ENCODE measurements at regions not wholly inside any gene's neighbourhood (a gene's known extent, or its start where the extent isn't known, plus 50 kb on each side); places are given as distances from the start of the nearest gene placed in this dataset.

DNA sequence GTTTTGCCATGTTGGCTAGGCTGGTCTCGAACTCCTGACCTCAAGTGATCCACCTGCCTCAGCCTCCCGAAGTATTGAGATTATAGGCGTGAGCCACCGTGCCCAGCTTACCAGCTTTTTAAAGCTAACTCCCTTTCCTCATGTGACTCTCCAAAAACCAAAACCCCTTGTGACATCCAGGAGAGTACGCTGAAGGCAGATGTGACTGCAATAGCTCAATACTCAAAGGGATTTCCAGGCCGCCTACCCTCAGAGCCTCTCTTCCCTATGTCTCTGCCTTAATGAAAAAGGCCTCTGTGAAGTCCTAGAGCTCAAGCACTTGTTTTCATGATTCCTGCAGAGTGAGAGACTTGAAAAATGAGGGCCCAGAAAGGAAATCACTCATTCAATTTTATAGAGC, 82.6 kb downstream of the TEX35 start:
- H2AFZ ChIP-seq: no peak overlapping the region; the same call in 1 of the 2 replicates
- Mint-ChIP-seq H3K27ac (no peak overlapping the region), H3K27me3 (ENCODE audit: insufficient read depth, low read depth, poor library complexity) (peaks cover 4% of the 10 kb centered on the region), H3K9me3 (peaks cover 15% of the 10 kb centered on the region), H3K4me1 (peaks cover 6% of the 10 kb centered on the region; the same call in 2 of the 3 replicates), H3K36me3 (ENCODE audit: low read depth) (peaks cover 12% of the 10 kb centered on the region; the same call in 1 of the 3 replicates), H3K4me3 (no peak overlapping the region)
- no peaks in the 10 kb centered on the region for H3F3A ChIP-seq (replicated peaks; ENCODE audit: low read depth)
- H3K36me3 ChIP-seq (ENCODE audit: insufficient read depth): no peaks in the 10 kb centered on the region
- DNase-seq (ENCODE audit: low spot score) (no peak), ATAC-seq (no peak)
- TF ChIP-seq ZNF114 (CRISPR knock-in tag; IDR thresholded peaks at IDR 0.05) (no peak), CTCF (conservative IDR thresholded peaks at IDR 0.05; ENCODE audit: low read depth in 2 of 2) (no peak), CREB1 (CRISPR knock-in tag; IDR thresholded peaks at IDR 0.05; ENCODE audit: low read depth) (no peak), EZH2phosphoT487 (IDR thresholded peaks at IDR 0.05; ENCODE audit: unreplicated experiment) (no peak), EZH2 (IDR thresholded peaks at IDR 0.05; ENCODE audit: low read depth, unreplicated experiment) (no peak), ZNF331 (CRISPR knock-in tag; IDR thresholded peaks at IDR 0.05; ENCODE audit: low read depth) (no peak), POLR2AphosphoS5 (IDR thresholded peaks at IDR 0.05; ENCODE audit: low read depth) (no peak), ETS1 (IDR thresholded peaks at IDR 0.05) (no peak), JUNB (IDR thresholded peaks at IDR 0.05; ENCODE audit: unreplicated experiment) (no peak), REST (IDR thresholded peaks at IDR 0.05; ENCODE audit: unreplicated experiment) (no peak), STAT1 (IDR thresholded peaks at IDR 0.05; ENCODE audit: unreplicated experiment) (no peak), NANOG (IDR thresholded peaks at IDR 0.05; ENCODE audit: borderline replicate concordance) (no peak)
- TF ChIP-seq, protein P1, sequence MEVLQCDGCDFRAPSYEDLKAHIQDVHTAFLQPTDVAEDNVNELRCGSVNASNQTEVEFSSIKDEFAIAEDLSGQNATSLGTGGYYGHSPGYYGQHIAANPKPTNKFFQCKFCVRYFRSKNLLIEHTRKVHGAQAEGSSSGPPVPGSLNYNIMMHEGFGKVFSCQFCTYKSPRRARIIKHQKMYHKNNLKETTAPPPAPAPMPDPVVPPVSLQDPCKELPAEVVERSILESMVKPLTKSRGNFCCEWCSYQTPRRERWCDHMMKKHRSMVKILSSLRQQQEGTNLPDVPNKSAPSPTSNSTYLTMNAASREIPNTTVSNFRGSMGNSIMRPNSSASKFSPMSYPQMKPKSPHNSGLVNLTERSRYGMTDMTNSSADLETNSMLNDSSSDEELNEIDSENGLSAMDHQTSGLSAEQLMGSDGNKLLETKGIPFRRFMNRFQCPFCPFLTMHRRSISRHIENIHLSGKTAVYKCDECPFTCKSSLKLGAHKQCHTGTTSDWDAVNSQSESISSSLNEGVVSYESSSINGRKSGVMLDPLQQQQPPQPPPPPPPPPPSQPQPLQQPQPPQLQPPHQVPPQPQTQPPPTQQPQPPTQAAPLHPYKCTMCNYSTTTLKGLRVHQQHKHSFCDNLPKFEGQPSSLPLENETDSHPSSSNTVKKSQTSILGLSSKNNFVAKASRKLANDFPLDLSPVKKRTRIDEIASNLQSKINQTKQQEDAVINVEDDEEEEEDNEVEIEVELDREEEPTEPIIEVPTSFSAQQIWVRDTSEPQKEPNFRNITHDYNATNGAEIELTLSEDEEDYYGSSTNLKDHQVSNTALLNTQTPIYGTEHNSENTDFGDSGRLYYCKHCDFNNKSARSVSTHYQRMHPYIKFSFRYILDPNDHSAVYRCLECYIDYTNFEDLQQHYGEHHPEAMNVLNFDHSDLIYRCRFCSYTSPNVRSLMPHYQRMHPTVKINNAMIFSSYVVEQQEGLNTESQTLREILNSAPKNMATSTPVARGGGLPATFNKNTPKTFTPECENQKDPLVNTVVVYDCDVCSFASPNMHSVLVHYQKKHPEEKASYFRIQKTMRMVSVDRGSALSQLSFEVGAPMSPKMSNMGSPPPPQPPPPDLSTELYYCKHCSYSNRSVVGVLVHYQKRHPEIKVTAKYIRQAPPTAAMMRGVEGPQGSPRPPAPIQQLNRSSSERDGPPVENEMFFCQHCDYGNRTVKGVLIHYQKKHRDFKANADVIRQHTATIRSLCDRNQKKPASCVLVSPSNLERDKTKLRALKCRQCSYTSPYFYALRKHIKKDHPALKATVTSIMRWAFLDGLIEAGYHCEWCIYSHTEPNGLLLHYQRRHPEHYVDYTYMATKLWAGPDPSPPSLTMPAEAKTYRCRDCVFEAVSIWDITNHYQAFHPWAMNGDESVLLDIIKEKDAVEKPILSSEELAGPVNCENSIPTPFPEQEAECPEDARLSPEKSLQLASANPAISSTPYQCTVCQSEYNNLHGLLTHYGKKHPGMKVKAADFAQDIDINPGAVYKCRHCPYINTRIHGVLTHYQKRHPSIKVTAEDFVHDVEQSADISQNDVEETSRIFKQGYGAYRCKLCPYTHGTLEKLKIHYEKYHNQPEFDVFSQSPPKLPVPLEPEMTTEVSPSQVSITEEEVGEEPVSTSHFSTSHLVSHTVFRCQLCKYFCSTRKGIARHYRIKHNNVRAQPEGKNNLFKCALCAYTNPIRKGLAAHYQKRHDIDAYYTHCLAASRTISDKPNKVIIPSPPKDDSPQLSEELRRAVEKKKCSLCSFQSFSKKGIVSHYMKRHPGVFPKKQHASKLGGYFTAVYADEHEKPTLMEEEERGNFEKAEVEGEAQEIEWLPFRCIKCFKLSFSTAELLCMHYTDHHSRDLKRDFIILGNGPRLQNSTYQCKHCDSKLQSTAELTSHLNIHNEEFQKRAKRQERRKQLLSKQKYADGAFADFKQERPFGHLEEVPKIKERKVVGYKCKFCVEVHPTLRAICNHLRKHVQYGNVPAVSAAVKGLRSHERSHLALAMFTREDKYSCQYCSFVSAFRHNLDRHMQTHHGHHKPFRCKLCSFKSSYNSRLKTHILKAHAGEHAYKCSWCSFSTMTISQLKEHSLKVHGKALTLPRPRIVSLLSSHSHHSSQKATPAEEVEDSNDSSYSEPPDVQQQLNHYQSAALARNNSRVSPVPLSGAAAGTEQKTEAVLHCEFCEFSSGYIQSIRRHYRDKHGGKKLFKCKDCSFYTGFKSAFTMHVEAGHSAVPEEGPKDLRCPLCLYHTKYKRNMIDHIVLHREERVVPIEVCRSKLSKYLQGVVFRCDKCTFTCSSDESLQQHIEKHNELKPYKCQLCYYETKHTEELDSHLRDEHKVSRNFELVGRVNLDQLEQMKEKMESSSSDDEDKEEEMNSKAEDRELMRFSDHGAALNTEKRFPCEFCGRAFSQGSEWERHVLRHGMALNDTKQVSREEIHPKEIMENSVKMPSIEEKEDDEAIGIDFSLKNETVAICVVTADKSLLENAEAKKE (CRISPR knock-in tag; IDR thresholded peaks at IDR 0.05): no peak
- no peak overlapping the region for H3K27ac ChIP-seq (ENCODE audit: low read depth)
- H3K9me2 ChIP-seq (ENCODE audit: insufficient read depth): 0 out of 2 replicates have a peak, but pooled peaks cover 2% of the 10 kb centered on the region
- H3K4me3 ChIP-seq: no peak overlapping the region
- H3K4me2 ChIP-seq: no peak overlapping the region
- H3K27me3 ChIP-seq (ENCODE audit: insufficient read depth): no peaks in the 10 kb centered on the region
- no peaks in the 10 kb centered on the region for H4K20me1 ChIP-seq (replicated peaks; ENCODE audit: insufficient read depth)
- no peaks in the 10 kb centered on the region for H3K4me1 ChIP-seq (ENCODE audit: insufficient read depth)
- H3K79me2 ChIP-seq (replicated peaks; ENCODE audit: insufficient read depth): no peaks in the 10 kb centered on the region
